ENCODE measurements at regions not wholly inside any gene's neighbourhood (a gene's known extent, or its start where the extent isn't known, plus 50 kb on each side); places are given as distances from the start of the nearest gene placed in this dataset.

DNA sequence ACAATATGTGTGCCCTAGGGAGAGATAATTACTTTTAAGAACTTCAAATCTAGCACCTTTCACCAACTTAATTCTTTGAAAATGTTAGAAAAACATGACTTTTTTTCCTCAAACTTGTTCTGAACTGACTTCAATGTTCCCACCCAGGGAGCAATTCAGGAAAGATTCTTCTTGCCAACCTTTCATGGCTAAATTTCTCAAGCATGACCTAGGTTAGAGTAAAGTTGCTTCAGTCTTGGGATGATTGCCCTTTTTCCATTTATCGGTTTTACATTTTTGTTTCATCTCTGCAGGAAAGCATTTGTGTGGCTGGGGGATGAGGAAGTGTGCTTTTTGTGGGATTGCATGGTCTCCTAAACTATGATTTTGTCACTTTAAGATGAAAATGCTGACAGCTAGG, 647.7 kb downstream of the LTN1 start:
- intact Hi-C loops (cut with DNase I): no loop called here
- ATAC-seq (no peak), DNase-seq (no peak)
- H3K9me3 ChIP-seq: no peaks in the 10 kb centered on the region
- 69 to 85% (median 70%) methylated on average over 1 of the region's 1 CpG for WGBS, 3 donors
- no peaks in the 10 kb centered on the region for H3K36me3 ChIP-seq (ENCODE audit: insufficient read depth in 1 of 2, low read depth in 1 of 2)
- H3K27me3 ChIP-seq (ENCODE audit: insufficient read depth in 3 of 3, low read length in 2 of 3): no peaks in the 10 kb centered on the region
- no peak overlapping the region for H3K4me3 ChIP-seq
- H3K27ac ChIP-seq: no peak overlapping the region
- no peaks in the 10 kb centered on the region for H3K4me1 ChIP-seq
- TF ChIP-seq, protein P1, sequence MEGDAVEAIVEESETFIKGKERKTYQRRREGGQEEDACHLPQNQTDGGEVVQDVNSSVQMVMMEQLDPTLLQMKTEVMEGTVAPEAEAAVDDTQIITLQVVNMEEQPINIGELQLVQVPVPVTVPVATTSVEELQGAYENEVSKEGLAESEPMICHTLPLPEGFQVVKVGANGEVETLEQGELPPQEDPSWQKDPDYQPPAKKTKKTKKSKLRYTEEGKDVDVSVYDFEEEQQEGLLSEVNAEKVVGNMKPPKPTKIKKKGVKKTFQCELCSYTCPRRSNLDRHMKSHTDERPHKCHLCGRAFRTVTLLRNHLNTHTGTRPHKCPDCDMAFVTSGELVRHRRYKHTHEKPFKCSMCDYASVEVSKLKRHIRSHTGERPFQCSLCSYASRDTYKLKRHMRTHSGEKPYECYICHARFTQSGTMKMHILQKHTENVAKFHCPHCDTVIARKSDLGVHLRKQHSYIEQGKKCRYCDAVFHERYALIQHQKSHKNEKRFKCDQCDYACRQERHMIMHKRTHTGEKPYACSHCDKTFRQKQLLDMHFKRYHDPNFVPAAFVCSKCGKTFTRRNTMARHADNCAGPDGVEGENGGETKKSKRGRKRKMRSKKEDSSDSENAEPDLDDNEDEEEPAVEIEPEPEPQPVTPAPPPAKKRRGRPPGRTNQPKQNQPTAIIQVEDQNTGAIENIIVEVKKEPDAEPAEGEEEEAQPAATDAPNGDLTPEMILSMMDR (IDR thresholded peaks at IDR 0.05): no peak

DNA sequence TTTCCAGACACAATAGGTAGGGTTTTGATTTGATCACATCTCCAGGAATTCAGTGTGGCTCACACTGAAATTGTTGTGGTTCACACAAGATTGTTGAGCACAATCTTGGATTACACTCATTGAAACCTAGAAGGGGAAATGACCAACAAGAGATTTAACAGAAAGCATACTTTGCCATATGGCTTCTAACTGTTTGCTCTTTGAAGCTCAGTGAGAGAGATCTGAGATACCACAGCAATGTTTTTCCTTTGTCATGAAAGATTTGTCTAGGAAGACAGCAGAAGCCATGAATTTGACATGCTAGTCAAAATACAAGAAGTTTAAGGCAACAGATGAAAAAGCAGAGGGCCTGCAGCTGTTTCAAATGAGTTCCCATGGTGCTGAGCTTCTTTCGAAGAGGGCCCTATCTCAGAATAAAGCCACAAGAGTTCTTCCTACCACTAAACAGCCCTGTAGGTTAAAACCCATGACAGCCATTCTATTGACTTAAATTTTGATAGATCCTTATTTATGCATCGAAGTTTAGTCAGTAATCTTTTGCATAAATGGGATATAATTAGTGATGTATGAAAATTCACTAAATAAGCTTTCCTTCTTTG, 650.4 kb downstream of the LTN1 start:
- ATAC-seq: no peak
- WGBS, 3 donors: 71 to 81% (median 78%) methylated on average over 2 of the region's 2 CpGs
- no peaks in the 10 kb centered on the region for H3K9me3 ChIP-seq
- intact Hi-C loops (cut with DNase I): no loop called here
- TF ChIP-seq, protein P1 (IDR thresholded peaks at IDR 0.05): no peak
- H3K27me3 ChIP-seq (ENCODE audit: insufficient read depth in 3 of 3, low read length in 2 of 3): no peaks in the 10 kb centered on the region
- H3K4me3 ChIP-seq: no peak overlapping the region
- no peaks in the 10 kb centered on the region for H3K4me1 ChIP-seq
- H3K27ac ChIP-seq: no peak overlapping the region
- DNase-seq: no peak
- H3K36me3 ChIP-seq (ENCODE audit: insufficient read depth in 1 of 2, low read depth in 1 of 2): no peaks in the 10 kb centered on the region

DNA sequence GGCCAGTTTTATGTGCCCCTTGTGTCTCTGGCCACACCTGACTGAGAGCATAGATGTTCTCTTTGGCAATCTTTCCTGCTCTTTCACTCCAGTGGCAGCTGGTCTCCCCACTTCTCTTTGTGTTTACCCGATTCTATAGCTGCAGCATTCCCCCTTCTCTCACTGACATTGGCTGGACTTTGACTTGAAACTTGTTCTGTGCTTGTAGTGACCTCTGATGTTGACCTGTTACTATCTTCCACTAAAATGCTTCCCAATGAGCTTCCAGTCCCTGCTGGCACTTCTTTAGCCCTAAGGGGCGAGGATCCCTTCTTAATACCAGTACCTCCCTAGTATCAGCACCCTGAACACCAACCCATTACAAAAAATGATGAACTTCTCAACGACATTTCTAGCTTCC, 653.3 kb downstream of the LTN1 start:
- TF ChIP-seq, protein P1 (IDR thresholded peaks at IDR 0.05): no peak
- Histone ChIP-seq H3K4me1 (peaks cover 5% of the 10 kb centered on the region), H3K27ac (no peak overlapping the region), H3K36me3 (ENCODE audit: insufficient read depth in 1 of 2, low read depth in 1 of 2) (no peaks in the 10 kb centered on the region), H3K4me3 (no peak overlapping the region), H3K27me3 (ENCODE audit: insufficient read depth in 3 of 3, low read length in 2 of 3) (no peaks in the 10 kb centered on the region), H3K9me3 (no peaks in the 10 kb centered on the region)
- intact Hi-C loops (cut with DNase I): loop anchor here (2.0 to 10.0 kb wide), 10 partner anchors 272 to 1489 kb away; no protein-coding TSS in a partner anchor
- WGBS, 3 donors: 76 to 84% (median 77%) methylated on average over 3 of the region's 3 CpGs
- DNase-seq (no peak), ATAC-seq (no peak)

DNA sequence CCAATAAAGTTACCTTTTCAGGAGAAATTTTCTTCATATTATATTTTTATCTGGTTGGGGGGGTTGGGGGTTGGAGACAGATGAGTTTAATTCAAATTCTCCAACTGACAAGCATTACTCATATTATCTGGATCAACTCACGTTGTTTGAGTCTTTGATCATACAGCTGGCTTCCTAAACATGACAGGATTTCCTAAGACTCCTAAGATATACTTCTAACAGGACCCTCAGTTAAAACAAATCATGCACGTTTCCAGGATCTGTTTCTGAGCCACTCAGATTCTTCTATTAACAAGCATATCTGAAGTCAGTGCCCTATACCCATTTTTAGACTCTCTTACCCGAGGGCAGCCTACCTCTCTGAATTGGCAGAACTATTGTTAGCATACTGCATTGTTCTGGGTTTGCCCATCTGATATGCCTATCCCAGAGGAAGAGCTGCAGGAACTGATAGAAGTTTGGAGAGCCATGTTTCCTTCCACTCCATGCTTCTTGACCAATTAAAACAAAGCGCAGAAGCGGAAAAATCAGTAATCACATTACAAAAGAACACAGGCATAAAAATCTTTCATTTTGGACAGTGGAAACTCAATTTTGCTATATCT, 653.9 kb downstream of the LTN1 start:
- DNase-seq: no peak
- Histone ChIP-seq H3K9me3 (no peaks in the 10 kb centered on the region), H3K4me3 (no peak overlapping the region), H3K27me3 (ENCODE audit: insufficient read depth in 3 of 3, low read length in 2 of 3) (no peaks in the 10 kb centered on the region), H3K27ac (no peak overlapping the region), H3K4me1 (peaks cover 5% of the 10 kb centered on the region), H3K36me3 (ENCODE audit: insufficient read depth in 1 of 2, low read depth in 1 of 2) (no peaks in the 10 kb centered on the region)
- intact Hi-C loops (cut with DNase I): loop anchor here (2.0 to 10.0 kb wide), 10 partner anchors 272 to 1488 kb away; no protein-coding TSS in a partner anchor
- TF ChIP-seq, protein P1 (IDR thresholded peaks at IDR 0.05): no peak
- ATAC-seq: no peak
- 40 to 53% (median 45%) methylated on average over 5 of the region's 5 CpGs for WGBS, 3 donors

Measured in psoas muscle (tissue), 7 donors.